K562 (cell line): ENCODE measurements at regions not wholly inside any gene's neighbourhood (a gene's known extent, or its start where the extent isn't known, plus 50 kb on each side); places are given as distances from the start of the nearest gene placed in this dataset.

ENCODE experiments used
- ATAC-seq: fragments of 200-7000 bp; cut with Tn5 transposase; 3 replicates; pipeline ENCODE4 v1.9.1; 2020; ENCODE audit warnings: moderate library complexity
- BruUV-seq: library from RNA; stranded (reverse); fragments of 400-500 nt; replicated peaks from 2 replicates; lab custom pipeline; 2021; lab: Mats Ljungman, UMichigan
- CTCF ChIA-PET: fragments of 300-600 bp; formaldehyde crosslinking; extraction: SDS; loops from one replicate; lab custom pipeline; 2021; ENCODE audit warnings: low intra/inter-chr PET ratio; lab: Yijun Ruan, JAX
- POLR2A ChIA-PET: fragments of 300-600, 350-650 bp; sonication (Branson Sonifier 250); formaldehyde crosslinking; extraction: SDS; loops from one replicate; lab custom pipeline; 2021; ENCODE audit warnings: antibody characterized with exemption, inconsistent platforms; lab: Yijun Ruan, JAX
- DNase-seq, 4 experiments: peaks; one replicate each; pipeline versions ENCODE4 v3.0.0 to v3.0.0-alpha.2; 2011 to 2018; ENCODE audit warnings: low spot score in 3 of 4, mixed read lengths in 3 of 4; ENCODE audit errors: extremely low read depth in 1 of 4
- FAIRE-seq: peaks from 2 replicates; lab custom pipeline; 2011; peaks lifted over from hg19 to GRCh38; lab: Jason Lieb, UNC
- H2AFZ ChIP-seq: 2 replicates; pipeline ENCODE4 v1.6.0; 2011; ENCODE audit warnings: low read depth, low read length, control low read depth, inconsistent platforms
- H3K27ac ChIP-seq: fragments of 200-600 bp; 3 replicates; pipeline ENCODE4 v1.8.0; 2011; ENCODE audit warnings: low read depth, mild to moderate bottlenecking, control low read depth, inconsistent platforms, low read length, moderate library complexity, mixed read lengths; ENCODE audit errors: extremely low read depth
- H3K27me3 ChIP-seq, 2 experiments: fragments of 300-600 bp in 1 of 2; 2 replicates in 1 of 2; 3 replicates in 1 of 2; pipeline versions ENCODE4 v1.6.0 to v1.8.0; 2011; ENCODE audit warnings: inconsistent platforms in 2 of 2, low read length in 2 of 2, mild to moderate bottlenecking in 1 of 2, mixed read lengths in 1 of 2, moderate library complexity in 1 of 2; ENCODE audit not compliant: control insufficient read depth in 2 of 2, insufficient read depth in 2 of 2
- H3K36me3 ChIP-seq: fragments of 300-600 bp; 3 replicates; pipeline ENCODE4 v1.8.0; 2011; ENCODE audit warnings: mild to moderate bottlenecking, low read length, inconsistent platforms; ENCODE audit not compliant: control insufficient read depth, insufficient read depth
- H3K4me1 ChIP-seq, 2 experiments: fragments of 200-600 bp in 1 of 2; replicated peaks in 1 of 2; 2 replicates in 1 of 2; 3 replicates in 1 of 2; pipeline versions ENCODE4 v1.5.1 to v1.8.0; 2011; ENCODE audit warnings: inconsistent platforms in 2 of 2, low read length in 2 of 2, mild to moderate bottlenecking in 1 of 2, mixed read lengths in 1 of 2, moderate library complexity in 1 of 2; ENCODE audit not compliant: control insufficient read depth in 2 of 2, insufficient read depth in 2 of 2
- H3K4me2 ChIP-seq: 2 replicates; pipeline ENCODE4 v1.6.1; 2011; ENCODE audit warnings: low read length, control low read depth, inconsistent platforms, mixed read lengths; ENCODE audit not compliant: insufficient read depth
- H3K4me3 ChIP-seq: fragments of 200-600 bp; sonication (generic), shearing (Covaris generic); 2 replicates; pipeline ENCODE4 v1.5.1; 2016; ENCODE audit warnings: control low read depth, inconsistent platforms
- H3K79me2 ChIP-seq: fragments of 200-600 bp; 3 replicates; pipeline ENCODE4 v1.8.0; 2011; ENCODE audit warnings: low read length, inconsistent platforms; ENCODE audit not compliant: control insufficient read depth, insufficient read depth
- H3K9ac ChIP-seq, 2 experiments: 2 replicates each; pipeline versions ENCODE4 v1.6.0 to v1.6.1; 2011; ENCODE audit warnings: low read depth in 2 of 2, low read length in 2 of 2, control low read depth in 1 of 2, inconsistent platforms in 1 of 2, mild to moderate bottlenecking in 1 of 2, mixed read lengths in 1 of 2; ENCODE audit not compliant: insufficient read depth in 1 of 2
- H3K9me1 ChIP-seq: one replicate; pipeline ENCODE4 v1.6.0; 2011; ENCODE audit warnings: inconsistent platforms, mild to moderate bottlenecking, low read length, moderate library complexity; ENCODE audit not compliant: control insufficient read depth, insufficient read depth
- H3K9me3 ChIP-seq: replicated peaks from 2 replicates; pipeline ENCODE4 v1.5.1; 2011; ENCODE audit warnings: low read depth, low read length, inconsistent platforms; ENCODE audit not compliant: control insufficient read depth, insufficient read depth
- H4K20me1 ChIP-seq: replicated peaks from 2 replicates; pipeline ENCODE4 v1.6.1; 2011; ENCODE audit warnings: low read length, inconsistent platforms, mixed read lengths; ENCODE audit not compliant: control insufficient read depth, insufficient read depth
- ARID3A ChIP-seq: IDR thresholded peaks from 2 replicates; pipeline ENCODE4 v1.6.1; 2012; ENCODE audit warnings: low read depth, low read length, improper control_type of control experiment, borderline replicate concordance
- ETV1 ChIP-seq: fragments of 450-650 bp; conservative IDR thresholded peaks from 2 replicates; pipeline ENCODE4 v1.6.1; 2016; ENCODE audit warnings: missing genetic modification characterization, control low read depth, low read depth, missing compliant biosample characterization
- EZH2 ChIP-seq: IDR thresholded peaks from 2 replicates; pipeline ENCODE4 v1.6.1; 2012; ENCODE audit warnings: low read depth, mild to moderate bottlenecking, inconsistent platforms, low read length, borderline replicate concordance
- GABPA ChIP-seq: fragments of 200-800 bp; sonication (Bioruptor generic); conservative IDR thresholded peaks from 2 replicates; pipeline ENCODE4 v1.6.1; 2016; ENCODE audit warnings: low read depth, missing genetic modification characterization, missing compliant biosample characterization
- GATA2 ChIP-seq: sonication (generic); formaldehyde crosslinking; IDR thresholded peaks from 2 replicates; pipeline ENCODE4 v1.4.0; 2020; ENCODE audit warnings: mild to moderate bottlenecking, missing genetic modification reagents
- HMG20B ChIP-seq: fragments of 250-450 bp; sonication (Bioruptor Pico); IDR thresholded peaks from 2 replicates; pipeline ENCODE4 v1.5.0; 2021; ENCODE audit warnings: mild to moderate bottlenecking
- MEF2D ChIP-seq: conservative IDR thresholded peaks from 2 replicates; pipeline ENCODE4 v1.6.1; 2016; ENCODE audit warnings: low read depth, missing genetic modification characterization, missing compliant biosample characterization
- NCOA2 ChIP-seq, 2 experiments: fragments of 450-650 bp; IDR thresholded peaks; 2 replicates each; pipeline ENCODE4 v1.6.1; 2018; ENCODE audit warnings: mild to moderate bottlenecking in 2 of 2, moderate library complexity in 1 of 2; ENCODE audit not compliant: partially characterized antibody in 2 of 2
- RBM39 ChIP-seq: fragments of 200-400 bp; formaldehyde crosslinking; optimal IDR thresholded peaks from 2 replicates; pipeline ENCODE3; 2018; ENCODE audit warnings: low read depth, low read length
- ZBTB12 ChIP-seq: fragments of 250-450 bp; sonication (Bioruptor Pico); IDR thresholded peaks from 2 replicates; pipeline ENCODE4 v1.4.0; 2020
- ZFP1 ChIP-seq: fragments of 450-650 bp; formaldehyde crosslinking; IDR thresholded peaks from 2 replicates; pipeline ENCODE4 v1.4.0; 2020; ENCODE audit warnings: mild to moderate bottlenecking, mixed read lengths
- ZNF146 ChIP-seq: IDR thresholded peaks from one replicate; pipeline ENCODE4 v1.6.1; 2018; ENCODE audit warnings: missing compliant biosample characterization; ENCODE audit not compliant: unreplicated experiment
- ZNF280A ChIP-seq: fragments of 450-650 bp; IDR thresholded peaks from 2 replicates; pipeline ENCODE4 v1.6.1; 2018; ENCODE audit warnings: mild to moderate bottlenecking, low read depth; ENCODE audit not compliant: partially characterized antibody
- WGBS: fragments of 100-300 bp; shearing (Covaris generic); methylation state at CpG from one replicate; pipeline ENCODE4 v1.1.6; 2016; ENCODE audit warnings: low coverage, mixed read lengths; ENCODE audit not compliant: insufficient coverage; ENCODE audit errors: missing lambda C conversion rate; 5-methylcytosine and 5-hydroxymethylcytosine counted together
- in situ Hi-C: fragments of 300-500 bp; cut with MboI; formaldehyde crosslinking; loops from 4 replicates; pipeline ENCODE4 v1.15.0; 2018; ENCODE audit warnings: inconsistent platforms, mixed read lengths
- intact Hi-C: fragments of 100-400 bp; cut with micrococcal nuclease; formaldehyde crosslinking; loops from 2 replicates; pipeline ENCODE4 v1.14.2; 2022
- TF ChIP-seq, protein P1 (sequence below): fragments of 250-450 bp; sonication (Bioruptor Pico); IDR thresholded peaks from 2 replicates; pipeline ENCODE4 v1.5.0; 2021

DNA sequence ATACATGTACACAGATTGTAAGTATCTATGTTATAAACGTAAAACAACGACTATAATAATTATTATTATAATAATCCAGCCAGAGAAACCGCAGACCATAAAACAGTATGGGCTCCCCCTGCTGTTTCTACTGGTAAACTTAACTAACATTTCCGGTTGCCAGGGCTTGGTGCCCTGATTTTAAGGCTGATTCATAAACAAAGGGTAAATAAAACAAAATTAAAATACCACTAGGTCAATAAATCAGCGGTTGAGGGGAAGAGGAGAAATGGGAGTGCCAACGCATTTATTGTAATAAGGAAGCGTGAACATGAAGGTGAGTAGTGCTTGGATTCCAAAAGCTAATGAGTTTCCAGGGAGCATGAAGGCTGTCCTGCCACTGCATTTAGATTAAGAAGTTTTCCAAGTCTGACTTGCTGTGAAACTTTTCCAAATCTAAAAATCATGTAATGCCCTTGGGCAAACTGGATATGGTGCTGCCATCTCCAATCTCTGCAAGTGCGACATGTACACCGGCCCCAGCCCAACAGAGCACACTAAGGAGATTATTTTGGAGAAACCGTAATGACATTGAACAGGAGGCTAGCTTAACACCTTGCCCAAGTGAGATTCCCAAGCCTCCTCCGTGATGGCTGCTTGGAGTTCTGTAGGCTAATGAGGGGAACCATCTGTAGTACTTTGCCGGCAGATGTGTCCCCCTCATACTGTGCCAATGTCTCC lies 50.7 kb upstream of the HNRNPA3 start:
- Histone ChIP-seq H3K36me3 (no peaks in the 10 kb centered on the region), H3K4me3 (no peak overlapping the region), H3K27ac (no peak overlapping the region), H3K79me2 (no peaks in the 10 kb centered on the region), H3K4me1 (peaks cover under 1 to 22% of the 10 kb centered on the region in 2 experiments), H3K9me3 (no peaks in the 10 kb centered on the region), H3K27me3 (no peaks in the 10 kb centered on the region), H3K9ac (no peak overlapping the region; a peak in 1 of 4 replicates), H3K9me1 (no peaks in the 10 kb centered on the region), H2AFZ (peak overlapping the region; percentile 66), H3K4me2 (no peak overlapping the region), H4K20me1 (no peaks in the 10 kb centered on the region)
- ChIA-PET CTCF (interaction anchor here (0.8 to 1.4 kb wide), 4 partner anchors 8 to 1035 kb away, joined by 3 to 7 read pairs (median 4); no protein-coding TSS in a partner anchor), POLR2A (interaction anchor here (1.0 kb wide), 1 partner anchor 51 kb away, joined by 3 read pairs; the partner anchor contains the start of gene HNRNPA3)
- peak; percentile 62 for ATAC-seq
- WGBS: 38% methylated on average over 12 of the region's 12 CpGs
- in situ Hi-C loops (loop anchor here (10.0 kb wide), 4 partner anchors 253 to 593 kb away; no protein-coding TSS in a partner anchor), intact Hi-C loops (loop anchor here (5.0 to 10.0 kb wide), 3 partner anchors 323 to 473 kb away; no protein-coding TSS in a partner anchor)
- no TSS peak for BruUV-seq
- DNase-seq: peak; percentile 41 to 51 (median 48)
- no peak for FAIRE-seq
- peak; percentile 30 for TF ChIP-seq RBM39
- TF ChIP-seq ZNF146 (CRISPR knock-in tag): no peak
- peak; percentile 57; the same call in 1 of the 2 replicates for TF ChIP-seq ARID3A
- no peak for TF ChIP-seq ZFP1
- TF ChIP-seq GABPA (tag): peak; percentile 52
- TF ChIP-seq HMG20B (CRISPR knock-in tag): no peak
- no peak for TF ChIP-seq ZNF280A
- no peak for TF ChIP-seq GATA2 (CRISPR knock-in tag)
- TF ChIP-seq NCOA2 (IDR thresholded peaks at IDR 0.05; ENCODE audit: partially characterized antibody in 2 of 2): no peak
- TF ChIP-seq EZH2: no peak
- TF ChIP-seq MEF2D (tag): no peak
- TF ChIP-seq ZBTB12 (CRISPR knock-in tag): no peak
- TF ChIP-seq, protein P1, sequence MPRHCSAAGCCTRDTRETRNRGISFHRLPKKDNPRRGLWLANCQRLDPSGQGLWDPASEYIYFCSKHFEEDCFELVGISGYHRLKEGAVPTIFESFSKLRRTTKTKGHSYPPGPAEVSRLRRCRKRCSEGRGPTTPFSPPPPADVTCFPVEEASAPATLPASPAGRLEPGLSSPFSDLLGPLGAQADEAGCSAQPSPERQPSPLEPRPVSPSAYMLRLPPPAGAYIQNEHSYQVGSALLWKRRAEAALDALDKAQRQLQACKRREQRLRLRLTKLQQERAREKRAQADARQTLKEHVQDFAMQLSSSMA (CRISPR knock-in tag): no peak
- peak; percentile 73 for TF ChIP-seq ETV1
